Sigmoid colon (tissue), 4 donors: ENCODE measurements at regions not wholly inside any gene's neighbourhood (a gene's known extent, or its start where the extent isn't known, plus 50 kb on each side); places are given as distances from the start of the nearest gene placed in this dataset.

Experiments
- CTCF ChIP-seq, 4 experiments: fragments of 450-650 bp in 3 of 4; fragments of 200-600 bp in 1 of 4; IDR thresholded peaks; one replicate each; pipeline ENCODE4 v1.5.1; 2016 to 2019; ENCODE audit warnings: antibody characterized with exemption in 4 of 4, mild to moderate bottlenecking in 3 of 4, moderate library complexity in 2 of 4
- EP300 ChIP-seq, 4 donors: sonication (generic); formaldehyde crosslinking; IDR thresholded peaks; one replicate each; pipeline ENCODE4 v1.6.1; 2017; ENCODE audit warnings: antibody characterized with exemption in 4 of 4

- no peak for TF ChIP-seq EP300 (IDR thresholded peaks at IDR 0.05)
- no peak for TF ChIP-seq CTCF (IDR thresholded peaks at IDR 0.05)
These were observed 89.0 kb upstream of the CHODL start for GRCh38 chr21:18155508-18156193.
